ENCODE measurements at regions not wholly inside any gene's neighbourhood (a gene's known extent, or its start where the extent isn't known, plus 50 kb on each side); places are given as distances from the start of the nearest gene placed in this dataset.

DNA sequence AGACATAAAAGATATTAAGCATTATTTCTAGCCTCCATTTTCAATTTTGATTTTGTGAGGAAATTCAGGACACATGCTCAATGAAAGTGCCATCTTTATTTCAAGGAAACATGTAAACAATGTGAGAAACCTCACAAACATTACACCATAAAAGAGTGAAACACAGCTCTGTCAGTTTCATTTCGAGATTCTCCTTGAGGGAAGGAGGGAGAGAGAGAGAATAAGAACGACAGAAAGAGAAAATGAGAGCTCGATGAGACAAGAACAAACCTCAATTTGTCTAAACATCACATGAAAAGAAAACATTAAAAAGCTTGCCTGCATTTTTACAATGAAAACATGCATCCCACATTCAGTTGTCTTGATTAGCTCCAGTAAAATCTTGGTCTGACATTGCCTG lies 553.5 kb upstream of the MEF2C start:
- TF ChIP-seq CTCF (conservative IDR thresholded peaks at IDR 0.05; ENCODE audit: low read depth): no peak
- POLR2A ChIA-PET (ENCODE audit: low non-redundant PET): no interaction called here
- no peak overlapping the region for H3K27ac ChIP-seq
- DNase-seq (ENCODE audit: low spot score): no peak
- CTCF ChIA-PET: no interaction called here

- no peak for TF ChIP-seq CTCF (conservative IDR thresholded peaks at IDR 0.05; ENCODE audit: low read depth)
- H3K27ac ChIP-seq: no peak overlapping the region
- CTCF ChIA-PET: interaction anchor here (0.6 kb wide), 1 partner anchor 468 kb away, joined by 3 read pairs; no protein-coding TSS in a partner anchor
- POLR2A ChIA-PET (ENCODE audit: low non-redundant PET): no interaction called here
- DNase-seq (ENCODE audit: low spot score): no peak
These were observed 552.4 kb upstream of the MEF2C start for GRCh38 chr5:89435347-89435746.

DNA sequence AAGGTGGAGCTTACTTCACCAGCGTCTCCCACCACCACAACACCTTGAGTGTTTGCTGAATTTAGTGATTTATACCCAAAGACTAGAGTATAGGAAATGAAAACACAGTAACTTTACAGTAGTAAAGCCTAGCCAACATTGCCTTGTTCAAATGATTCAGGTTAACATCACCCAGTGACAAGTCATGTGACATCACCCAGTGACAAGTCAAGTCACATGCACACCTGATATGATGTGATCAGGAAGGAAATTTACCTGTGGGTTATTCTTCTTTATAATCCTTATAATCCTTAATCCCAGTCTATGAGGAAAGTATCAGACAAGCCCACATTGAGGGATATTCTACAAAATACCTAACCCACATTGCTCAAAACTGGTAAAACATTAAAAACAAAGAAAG lies 545.6 kb upstream of the MEF2C start:
- no peak for TF ChIP-seq CTCF (conservative IDR thresholded peaks at IDR 0.05; ENCODE audit: low read depth)
- ChIA-PET POLR2A (ENCODE audit: low non-redundant PET) (no interaction called here), CTCF (no interaction called here)
- DNase-seq (ENCODE audit: low spot score): no peak
- no peak overlapping the region for H3K27ac ChIP-seq

GRCh38 chr5:89425062-89425461 lies 542.1 kb upstream of the MEF2C start:
- ChIA-PET CTCF (no interaction called here), POLR2A (ENCODE audit: low non-redundant PET) (no interaction called here)
- DNase-seq (ENCODE audit: low spot score): no peak
- no peak for TF ChIP-seq CTCF (conservative IDR thresholded peaks at IDR 0.05; ENCODE audit: low read depth)
- no peak overlapping the region for H3K27ac ChIP-seq

- H3K27ac ChIP-seq: no peak overlapping the region
- DNase-seq (ENCODE audit: low spot score): peak; percentile 23
- no peak for TF ChIP-seq CTCF (conservative IDR thresholded peaks at IDR 0.05; ENCODE audit: low read depth)
- POLR2A ChIA-PET (ENCODE audit: low non-redundant PET): no interaction called here
- CTCF ChIA-PET: interaction anchor here (0.6 kb wide), 1 partner anchor 18 kb away, joined by 4 read pairs; no protein-coding TSS in a partner anchor
These were observed 538.1 kb upstream of the MEF2C start for GRCh38 chr5:89421035-89421434.

DNA sequence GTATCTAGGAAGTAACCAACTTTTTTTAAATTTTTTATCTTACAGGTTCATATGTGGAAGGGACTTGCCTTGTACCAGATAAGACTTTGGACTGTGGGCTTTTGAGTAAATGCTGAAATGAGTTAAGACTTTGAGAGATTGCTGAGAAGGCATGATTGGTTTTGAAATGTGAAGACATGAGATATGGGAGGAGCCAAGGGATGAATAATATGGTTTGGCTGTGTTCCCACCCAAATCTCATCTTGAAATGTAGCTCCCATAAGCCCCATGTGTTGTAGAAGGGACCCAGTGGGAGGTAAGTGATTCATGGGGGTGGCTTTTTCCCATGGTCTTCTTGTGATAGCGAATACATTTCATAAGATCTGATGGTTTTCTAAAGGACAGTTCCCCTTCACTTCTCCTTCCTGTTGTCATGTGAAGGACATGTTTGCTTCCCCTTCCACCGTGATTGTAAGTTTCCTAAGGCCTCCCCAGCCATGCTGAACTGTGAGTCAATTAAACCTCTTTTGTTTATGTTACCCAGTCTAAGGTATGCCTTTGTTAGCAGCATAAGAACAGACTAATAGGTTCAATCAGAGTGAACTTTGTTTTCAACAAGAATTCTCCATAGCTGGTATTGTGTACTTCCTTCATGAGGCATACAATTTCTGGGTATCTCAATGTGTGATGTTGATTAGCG lies 535.6 kb upstream of the MEF2C start:
- ChIA-PET POLR2A (ENCODE audit: low non-redundant PET) (no interaction called here), CTCF (interaction anchor here (0.6 kb wide), 1 partner anchor 484 kb away, joined by 4 read pairs; no protein-coding TSS in a partner anchor)
- H3K27ac ChIP-seq: no peak overlapping the region
- TF ChIP-seq CTCF (conservative IDR thresholded peaks at IDR 0.05; ENCODE audit: low read depth): no peak
- no peak for DNase-seq (ENCODE audit: low spot score)
